ENCODE measurements at regions not wholly inside any gene's neighbourhood (a gene's known extent, or its start where the extent isn't known, plus 50 kb on each side); places are given as distances from the start of the nearest gene placed in this dataset.

- TF ChIP-seq, protein P1, sequence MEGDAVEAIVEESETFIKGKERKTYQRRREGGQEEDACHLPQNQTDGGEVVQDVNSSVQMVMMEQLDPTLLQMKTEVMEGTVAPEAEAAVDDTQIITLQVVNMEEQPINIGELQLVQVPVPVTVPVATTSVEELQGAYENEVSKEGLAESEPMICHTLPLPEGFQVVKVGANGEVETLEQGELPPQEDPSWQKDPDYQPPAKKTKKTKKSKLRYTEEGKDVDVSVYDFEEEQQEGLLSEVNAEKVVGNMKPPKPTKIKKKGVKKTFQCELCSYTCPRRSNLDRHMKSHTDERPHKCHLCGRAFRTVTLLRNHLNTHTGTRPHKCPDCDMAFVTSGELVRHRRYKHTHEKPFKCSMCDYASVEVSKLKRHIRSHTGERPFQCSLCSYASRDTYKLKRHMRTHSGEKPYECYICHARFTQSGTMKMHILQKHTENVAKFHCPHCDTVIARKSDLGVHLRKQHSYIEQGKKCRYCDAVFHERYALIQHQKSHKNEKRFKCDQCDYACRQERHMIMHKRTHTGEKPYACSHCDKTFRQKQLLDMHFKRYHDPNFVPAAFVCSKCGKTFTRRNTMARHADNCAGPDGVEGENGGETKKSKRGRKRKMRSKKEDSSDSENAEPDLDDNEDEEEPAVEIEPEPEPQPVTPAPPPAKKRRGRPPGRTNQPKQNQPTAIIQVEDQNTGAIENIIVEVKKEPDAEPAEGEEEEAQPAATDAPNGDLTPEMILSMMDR (IDR thresholded peaks at IDR 0.05; ENCODE audit: low read depth, low read length), result no peak
- TF ChIP-seq, protein P2, sequence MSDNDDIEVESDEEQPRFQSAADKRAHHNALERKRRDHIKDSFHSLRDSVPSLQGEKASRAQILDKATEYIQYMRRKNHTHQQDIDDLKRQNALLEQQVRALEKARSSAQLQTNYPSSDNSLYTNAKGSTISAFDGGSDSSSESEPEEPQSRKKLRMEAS (IDR thresholded peaks at IDR 0.05; ENCODE audit: low read depth, low read length), result no peak
- TF ChIP-seq POLR2A (IDR thresholded peaks at IDR 0.05; ENCODE audit: extremely low read depth, insufficient read length) (no peak), MYC (IDR thresholded peaks at IDR 0.05; ENCODE audit: low read depth, low read length) (no peak)
These were observed 440.0 kb upstream of the PCDH10 start for GRCh38 chr4:132709056-132709455.
